Hepatocyte (in vitro differentiated cells): ENCODE measurements at regions not wholly inside any gene's neighbourhood (a gene's known extent, or its start where the extent isn't known, plus 50 kb on each side); places are given as distances from the start of the nearest gene placed in this dataset.

Experiments
- EZH2 ChIP-seq: fragments of 200-600 bp; sonication (generic); IDR thresholded peaks from 2 replicates; pipeline ENCODE4 v1.6.1; 2016; ENCODE audit warnings: antibody characterized with exemption, mild to moderate bottlenecking, borderline replicate concordance
- TF ChIP-seq, protein P1 (sequence below): fragments of 200-600 bp; sonication (generic); IDR thresholded peaks from 2 replicates; pipeline ENCODE4 v1.5.1; 2016; ENCODE audit warnings: antibody characterized with exemption, mild to moderate bottlenecking; ENCODE audit not compliant: poor library complexity

DNA sequence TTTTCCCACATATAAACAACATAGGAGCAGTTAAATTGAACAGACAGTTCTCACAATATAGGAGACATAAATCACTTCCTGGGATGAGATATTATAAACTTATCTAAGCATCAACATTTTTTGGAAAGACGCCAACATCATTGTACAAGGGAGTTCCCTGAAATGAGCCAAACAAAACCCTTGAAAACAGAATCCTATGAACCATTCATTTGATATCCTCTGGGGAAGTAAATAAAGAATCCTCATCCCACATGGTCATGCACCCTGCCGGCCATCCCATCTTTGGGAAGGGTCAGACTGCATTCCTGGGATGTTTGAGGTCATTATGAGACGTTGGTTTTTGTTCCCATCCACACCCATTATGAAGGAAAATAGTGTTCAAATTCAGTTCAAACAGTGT, 111.8 kb upstream of the USP25 start:
- TF ChIP-seq, protein P1, sequence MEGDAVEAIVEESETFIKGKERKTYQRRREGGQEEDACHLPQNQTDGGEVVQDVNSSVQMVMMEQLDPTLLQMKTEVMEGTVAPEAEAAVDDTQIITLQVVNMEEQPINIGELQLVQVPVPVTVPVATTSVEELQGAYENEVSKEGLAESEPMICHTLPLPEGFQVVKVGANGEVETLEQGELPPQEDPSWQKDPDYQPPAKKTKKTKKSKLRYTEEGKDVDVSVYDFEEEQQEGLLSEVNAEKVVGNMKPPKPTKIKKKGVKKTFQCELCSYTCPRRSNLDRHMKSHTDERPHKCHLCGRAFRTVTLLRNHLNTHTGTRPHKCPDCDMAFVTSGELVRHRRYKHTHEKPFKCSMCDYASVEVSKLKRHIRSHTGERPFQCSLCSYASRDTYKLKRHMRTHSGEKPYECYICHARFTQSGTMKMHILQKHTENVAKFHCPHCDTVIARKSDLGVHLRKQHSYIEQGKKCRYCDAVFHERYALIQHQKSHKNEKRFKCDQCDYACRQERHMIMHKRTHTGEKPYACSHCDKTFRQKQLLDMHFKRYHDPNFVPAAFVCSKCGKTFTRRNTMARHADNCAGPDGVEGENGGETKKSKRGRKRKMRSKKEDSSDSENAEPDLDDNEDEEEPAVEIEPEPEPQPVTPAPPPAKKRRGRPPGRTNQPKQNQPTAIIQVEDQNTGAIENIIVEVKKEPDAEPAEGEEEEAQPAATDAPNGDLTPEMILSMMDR, result no peak
- no peak for TF ChIP-seq EZH2
